Vagina (tissue), 2 donors: ENCODE measurements at regions not wholly inside any gene's neighbourhood (a gene's known extent, or its start where the extent isn't known, plus 50 kb on each side); places are given as distances from the start of the nearest gene placed in this dataset.

Experiments used
- DNase-seq, 2 donors: peaks; one replicate each; pipeline ENCODE4 v3.0.0-alpha.2; 2017; ENCODE audit errors: extremely low spot score in 2 of 2
- H3K27ac ChIP-seq: fragments of 200-600 bp; sonication (generic); one replicate; pipeline ENCODE4 v1.5.1; 2019
- H3K27me3 ChIP-seq: fragments of 200-600 bp; sonication (generic); one replicate; pipeline ENCODE4 v1.5.1; 2019
- H3K36me3 ChIP-seq, 2 donors: fragments of 200-600 bp; sonication (generic); one replicate each; pipeline ENCODE4 v1.5.1; 2017 to 2019
- H3K4me1 ChIP-seq: fragments of 200-600 bp; sonication (generic); one replicate; pipeline ENCODE4 v1.5.1; 2019
- H3K4me3 ChIP-seq, 2 donors: fragments of 200-600 bp; sonication (generic); 1 replicate in 1 of 2; 2 replicates in 1 of 2; pipeline ENCODE4 v1.5.1; 2016 to 2019
- H3K9me3 ChIP-seq: fragments of 200-600 bp; sonication (generic); one replicate; pipeline ENCODE4 v1.5.1; 2019
- CTCF ChIP-seq, 3 experiments: fragments of 450-650 bp in 2 of 3; fragments of 200-600 bp in 1 of 3; sonication (generic) in 1 of 3; IDR thresholded peaks; one replicate each; pipeline ENCODE4 v1.5.1; 2017 to 2019; ENCODE audit warnings: antibody characterized with exemption in 3 of 3, mild to moderate bottlenecking in 2 of 3, moderate library complexity in 2 of 3
- POLR2A ChIP-seq, 2 donors: fragments of 450-650 bp; IDR thresholded peaks; one replicate each; pipeline ENCODE4 v1.6.1; 2017; ENCODE audit warnings: antibody characterized with exemption in 2 of 2, mild to moderate bottlenecking in 2 of 2, moderate library complexity in 2 of 2
- POLR2AphosphoS5 ChIP-seq, 2 donors: sonication (generic); formaldehyde crosslinking; IDR thresholded peaks; one replicate each; pipeline ENCODE4 v1.9.0; 2017; ENCODE audit warnings: antibody characterized with exemption in 2 of 2, mild to moderate bottlenecking in 2 of 2, low read depth in 1 of 2; ENCODE audit not compliant: insufficient read depth in 1 of 2
- intact Hi-C: fragments of 100-400 bp; cut with DNase I; formaldehyde crosslinking; loops from one replicate; pipeline ENCODE4 v1.15.1; 2023

- intact Hi-C loops: no loop called here
- Histone ChIP-seq H3K4me3 (no peak overlapping the region), H3K36me3 (no peaks in the 10 kb centered on the region), H3K27me3 (no peaks in the 10 kb centered on the region), H3K4me1 (no peaks in the 10 kb centered on the region), H3K27ac (no peak overlapping the region), H3K9me3 (no peaks in the 10 kb centered on the region)
- TF ChIP-seq POLR2A (IDR thresholded peaks at IDR 0.05) (no peak), POLR2AphosphoS5 (IDR thresholded peaks at IDR 0.05; ENCODE audit: insufficient read depth in 1 of 2, low read depth in 1 of 2) (no peak), CTCF (IDR thresholded peaks at IDR 0.05) (no peak)
- DNase-seq: no peak
Measured at GRCh38 chrX:131724292-131724691, 180.4 kb downstream of the OR13H1 start.

- no peak overlapping the region for H3K4me3 ChIP-seq
- DNase-seq: no peak
- no peaks in the 10 kb centered on the region for H3K36me3 ChIP-seq
- intact Hi-C loops: no loop called here
- H3K4me1 ChIP-seq: no peaks in the 10 kb centered on the region
- TF ChIP-seq POLR2A (IDR thresholded peaks at IDR 0.05) (no peak), CTCF (IDR thresholded peaks at IDR 0.05) (no peak), POLR2AphosphoS5 (IDR thresholded peaks at IDR 0.05; ENCODE audit: insufficient read depth in 1 of 2, low read depth in 1 of 2) (no peak)
- H3K27me3 ChIP-seq: no peaks in the 10 kb centered on the region
- H3K27ac ChIP-seq: no peak overlapping the region
- no peaks in the 10 kb centered on the region for H3K9me3 ChIP-seq
Measured at GRCh38 chrX:131725001-131725654, 181.3 kb downstream of the OR13H1 start.

- Histone ChIP-seq H3K36me3 (no peaks in the 10 kb centered on the region), H3K9me3 (no peaks in the 10 kb centered on the region), H3K27ac (peak overlapping the region; percentile 82), H3K27me3 (no peaks in the 10 kb centered on the region), H3K4me1 (no peaks in the 10 kb centered on the region), H3K4me3 (peak overlapping the region in 1 of 2 donors; percentile 43)
- no peak for DNase-seq
- TF ChIP-seq POLR2A (IDR thresholded peaks at IDR 0.05) (no peak), CTCF (IDR thresholded peaks at IDR 0.05) (no peak), POLR2AphosphoS5 (IDR thresholded peaks at IDR 0.05; ENCODE audit: insufficient read depth in 1 of 2, low read depth in 1 of 2) (no peak)
- intact Hi-C loops: no loop called here
Measured at GRCh38 chrX:131727778-131728177, 183.9 kb downstream of the OR13H1 start.

- intact Hi-C loops: no loop called here
- Histone ChIP-seq H3K27ac (peak overlapping the region; percentile 82), H3K27me3 (no peaks in the 10 kb centered on the region), H3K36me3 (no peaks in the 10 kb centered on the region), H3K4me1 (no peaks in the 10 kb centered on the region), H3K4me3 (peak overlapping the region; percentile 43 to 48), H3K9me3 (no peaks in the 10 kb centered on the region)
- TF ChIP-seq CTCF (IDR thresholded peaks at IDR 0.05): peak in 1 of 3 experiments; percentile 71
- no peak for TF ChIP-seq POLR2A (IDR thresholded peaks at IDR 0.05)
- peak in 1 of 2 donors; percentile 76 for TF ChIP-seq POLR2AphosphoS5 (IDR thresholded peaks at IDR 0.05; ENCODE audit: insufficient read depth in 1 of 2, low read depth in 1 of 2)
- peak in 1 of 2 donors; percentile 92 for DNase-seq
Measured at GRCh38 chrX:131728295-131729145, 184.6 kb downstream of the OR13H1 start.

GRCh38 chrX:131729295-131729694 is 185.4 kb downstream of the OR13H1 start:
- Histone ChIP-seq H3K36me3 (no peaks in the 10 kb centered on the region), H3K4me1 (no peaks in the 10 kb centered on the region), H3K4me3 (peak overlapping the region; percentile 43 to 48), H3K27me3 (no peaks in the 10 kb centered on the region), H3K27ac (peak overlapping the region; percentile 82), H3K9me3 (no peaks in the 10 kb centered on the region)
- peak in 1 of 2 donors; percentile 93 for DNase-seq
- intact Hi-C loops: no loop called here
- no peak for TF ChIP-seq POLR2A (IDR thresholded peaks at IDR 0.05)
- peak in 1 of 3 experiments; percentile 29 for TF ChIP-seq CTCF (IDR thresholded peaks at IDR 0.05)
